ENCODE measurements at regions not wholly inside any gene's neighbourhood (a gene's known extent, or its start where the extent isn't known, plus 50 kb on each side); places are given as distances from the start of the nearest gene placed in this dataset.

DNA sequence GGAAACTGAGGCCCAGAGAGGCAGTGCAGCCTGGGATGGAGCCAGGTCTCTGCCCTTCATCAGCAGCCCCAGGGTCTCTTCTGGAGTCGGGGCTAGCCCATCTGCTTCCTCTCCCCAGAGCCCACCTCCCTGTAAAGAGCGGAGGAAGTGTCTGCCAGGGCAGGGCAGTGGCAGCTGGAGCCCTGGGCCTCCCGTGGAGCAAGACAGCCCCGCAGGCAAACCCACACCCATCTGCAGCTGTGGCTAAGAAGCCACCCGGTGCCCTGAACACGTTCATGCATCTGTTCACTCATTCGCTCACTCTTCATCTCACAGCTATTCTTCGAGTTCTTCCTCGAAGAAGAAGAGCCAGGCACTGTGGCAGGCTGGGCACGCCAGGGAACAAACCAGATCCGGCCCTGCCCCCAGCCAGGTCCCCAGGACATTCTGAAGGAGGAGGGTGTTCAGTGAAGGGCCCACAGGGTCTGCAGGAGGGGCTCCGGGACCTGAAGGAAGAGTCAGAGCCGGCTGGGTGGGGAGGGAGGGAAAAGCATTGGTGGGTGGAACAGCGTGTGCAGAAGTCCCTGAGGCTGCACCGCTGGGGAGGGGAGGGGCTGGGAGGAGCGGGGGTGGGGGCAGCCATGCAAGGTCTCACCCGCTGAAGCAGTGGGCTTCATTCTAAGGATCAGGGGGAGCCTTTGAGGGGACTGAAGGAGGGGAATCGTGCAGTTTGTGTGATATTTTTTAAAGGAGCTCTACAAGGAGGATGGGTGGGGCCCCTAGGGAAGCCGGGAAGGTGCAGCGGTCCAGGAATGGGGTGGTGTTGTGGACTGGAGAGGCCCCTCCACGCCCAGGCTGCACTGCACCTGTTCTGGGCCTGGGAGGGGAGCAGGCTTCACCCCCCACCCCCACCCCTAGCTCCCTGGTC, 99.1 kb downstream of the UNCX start:
- WGBS (ENCODE audit: extremely low coverage, insufficient coverage, insufficient read length) = no CpG with 5 or more reads among the region's 21 CpGs
- Histone ChIP-seq H4K8ac (ENCODE audit: low read depth, low read length) (no peak overlapping the region), H3K23ac (ENCODE audit: low read length) (no peak overlapping the region), H3K79me2 (ENCODE audit: control insufficient read depth, insufficient read depth, low read length, poor library complexity) (no peaks in the 10 kb centered on the region), H3K9ac (ENCODE audit: low read length) (no peak overlapping the region), H3K4me1 (ENCODE audit: control insufficient read depth in 1 of 2, insufficient read depth in 2 of 2, low read length in 2 of 2) (no peaks in the 10 kb centered on the region), H3K18ac (ENCODE audit: low read length) (no peak overlapping the region), H3K14ac (ENCODE audit: low read length) (no peak overlapping the region), H3K36me3 (ENCODE audit: control insufficient read depth in 1 of 2, insufficient read depth in 2 of 2, low read length in 2 of 2) (no peaks in the 10 kb centered on the region), H2BK5ac (ENCODE audit: low read depth, low read length, poor library complexity) (no peak overlapping the region), H3K4me2 (ENCODE audit: low read length) (no peak overlapping the region), H2AK5ac (ENCODE audit: low read length) (no peak overlapping the region), H4K91ac (ENCODE audit: low read depth, low read length) (no peak overlapping the region), H2AFZ (ENCODE audit: insufficient read depth, low read length, poor library complexity) (no peak overlapping the region), H3K79me1 (ENCODE audit: low read length) (no peaks in the 10 kb centered on the region), H2BK120ac (ENCODE audit: insufficient read depth, low read length, poor library complexity) (no peak overlapping the region), H3K4me3 (ENCODE audit: low read depth, low read length) (no peak overlapping the region), H3K27ac (ENCODE audit: low read depth, low read length) (no peak overlapping the region), H3K4ac (ENCODE audit: low read depth, low read length) (no peak overlapping the region), H2BK12ac (ENCODE audit: low read length) (no peak overlapping the region), H3K27me3 (ENCODE audit: insufficient read depth, low read length) (no peaks in the 10 kb centered on the region), H3K9me3 (ENCODE audit: insufficient read depth, low read depth, low read length) (no peaks in the 10 kb centered on the region), H4K12ac (ENCODE audit: low read depth, low read length) (no peak overlapping the region)
- no peak for DNase-seq

GRCh38 chr7:1336509-1336908, 103.8 kb downstream of the UNCX start:
- Histone ChIP-seq H3K18ac (ENCODE audit: low read length) (no peak overlapping the region), H3K4me3 (ENCODE audit: low read depth, low read length) (no peak overlapping the region), H2AFZ (ENCODE audit: insufficient read depth, low read length, poor library complexity) (no peak overlapping the region), H3K14ac (ENCODE audit: low read length) (no peak overlapping the region), H4K8ac (ENCODE audit: low read depth, low read length) (no peak overlapping the region), H2BK5ac (ENCODE audit: low read depth, low read length, poor library complexity) (no peak overlapping the region), H2BK12ac (ENCODE audit: low read length) (no peak overlapping the region), H3K9ac (ENCODE audit: low read length) (no peak overlapping the region), H3K4me2 (ENCODE audit: low read length) (no peak overlapping the region), H3K27me3 (ENCODE audit: insufficient read depth, low read length) (no peaks in the 10 kb centered on the region), H3K79me2 (ENCODE audit: control insufficient read depth, insufficient read depth, low read length, poor library complexity) (no peaks in the 10 kb centered on the region), H3K4ac (ENCODE audit: low read depth, low read length) (no peak overlapping the region), H2AK5ac (ENCODE audit: low read length) (no peak overlapping the region), H2BK120ac (ENCODE audit: insufficient read depth, low read length, poor library complexity) (no peak overlapping the region), H3K9me3 (ENCODE audit: insufficient read depth, low read depth, low read length) (peaks cover 4% of the 10 kb centered on the region), H4K91ac (ENCODE audit: low read depth, low read length) (no peak overlapping the region), H3K4me1 (ENCODE audit: control insufficient read depth in 1 of 2, insufficient read depth in 2 of 2, low read length in 2 of 2) (no peaks in the 10 kb centered on the region), H3K23ac (ENCODE audit: low read length) (no peak overlapping the region), H3K27ac (ENCODE audit: low read depth, low read length) (no peak overlapping the region), H3K79me1 (ENCODE audit: low read length) (no peaks in the 10 kb centered on the region), H4K12ac (ENCODE audit: low read depth, low read length) (no peak overlapping the region), H3K36me3 (ENCODE audit: control insufficient read depth in 1 of 2, insufficient read depth in 2 of 2, low read length in 2 of 2) (no peaks in the 10 kb centered on the region)
- no CpG with 5 or more reads among the region's 3 CpGs for WGBS (ENCODE audit: extremely low coverage, insufficient coverage, insufficient read length)
- no peak for DNase-seq

DNA sequence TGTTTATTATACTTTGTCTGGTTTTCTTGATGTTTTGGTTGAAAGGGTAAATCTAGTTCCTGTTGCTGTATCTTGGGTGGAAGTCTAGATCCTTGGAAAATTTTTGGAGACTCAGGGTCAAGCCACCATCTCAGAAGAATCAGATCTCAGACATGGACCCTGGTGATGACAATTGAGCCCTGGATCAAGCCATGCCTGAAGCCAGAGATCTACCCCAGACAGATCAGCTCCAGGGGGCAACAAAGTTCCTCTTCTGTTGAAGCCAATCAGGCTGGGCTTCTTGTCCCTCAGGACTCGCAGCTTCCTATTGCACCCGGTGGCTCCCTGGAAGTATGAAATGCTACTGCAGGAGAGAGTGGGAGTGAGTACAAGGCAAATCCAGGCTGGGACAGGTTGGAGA, 106.9 kb downstream of the UNCX start:
- no peak overlapping the region for H4K91ac ChIP-seq (ENCODE audit: low read depth, low read length)
- no CpG with 5 or more reads among the region's 2 CpGs for WGBS (ENCODE audit: extremely low coverage, insufficient coverage, insufficient read length)
- H3K14ac ChIP-seq (ENCODE audit: low read length) = no peak overlapping the region
- H3K4me2 ChIP-seq (ENCODE audit: low read length) = no peak overlapping the region
- H4K8ac ChIP-seq (ENCODE audit: low read depth, low read length) = no peak overlapping the region
- H3K79me2 ChIP-seq (ENCODE audit: control insufficient read depth, insufficient read depth, low read length, poor library complexity) = no peaks in the 10 kb centered on the region
- H3K27ac ChIP-seq (ENCODE audit: low read depth, low read length) = no peak overlapping the region
- H2BK120ac ChIP-seq (ENCODE audit: insufficient read depth, low read length, poor library complexity) = no peak overlapping the region
- H3K4me3 ChIP-seq (ENCODE audit: low read depth, low read length) = no peak overlapping the region
- H2BK5ac ChIP-seq (ENCODE audit: low read depth, low read length, poor library complexity) = no peak overlapping the region
- H2AK5ac ChIP-seq (ENCODE audit: low read length) = no peak overlapping the region
- no peak overlapping the region for H3K23ac ChIP-seq (ENCODE audit: low read length)
- no peaks in the 10 kb centered on the region for H3K79me1 ChIP-seq (ENCODE audit: low read length)
- no peak overlapping the region for H2AFZ ChIP-seq (ENCODE audit: insufficient read depth, low read length, poor library complexity)
- no peak for DNase-seq
- no peak overlapping the region for H3K4ac ChIP-seq (ENCODE audit: low read depth, low read length)
- no peak overlapping the region for H4K12ac ChIP-seq (ENCODE audit: low read depth, low read length)
- H3K18ac ChIP-seq (ENCODE audit: low read length) = no peak overlapping the region
- no peak overlapping the region for H2BK12ac ChIP-seq (ENCODE audit: low read length)
- no peaks in the 10 kb centered on the region for H3K27me3 ChIP-seq (ENCODE audit: insufficient read depth, low read length)
- peaks cover 6% of the 10 kb centered on the region for H3K9me3 ChIP-seq (ENCODE audit: insufficient read depth, low read depth, low read length)
- no peak overlapping the region for H3K9ac ChIP-seq (ENCODE audit: low read length)
- H3K36me3 ChIP-seq (ENCODE audit: control insufficient read depth in 1 of 2, insufficient read depth in 2 of 2, low read length in 2 of 2) = no peaks in the 10 kb centered on the region
- no peaks in the 10 kb centered on the region for H3K4me1 ChIP-seq (ENCODE audit: control insufficient read depth in 1 of 2, insufficient read depth in 2 of 2, low read length in 2 of 2)

DNA sequence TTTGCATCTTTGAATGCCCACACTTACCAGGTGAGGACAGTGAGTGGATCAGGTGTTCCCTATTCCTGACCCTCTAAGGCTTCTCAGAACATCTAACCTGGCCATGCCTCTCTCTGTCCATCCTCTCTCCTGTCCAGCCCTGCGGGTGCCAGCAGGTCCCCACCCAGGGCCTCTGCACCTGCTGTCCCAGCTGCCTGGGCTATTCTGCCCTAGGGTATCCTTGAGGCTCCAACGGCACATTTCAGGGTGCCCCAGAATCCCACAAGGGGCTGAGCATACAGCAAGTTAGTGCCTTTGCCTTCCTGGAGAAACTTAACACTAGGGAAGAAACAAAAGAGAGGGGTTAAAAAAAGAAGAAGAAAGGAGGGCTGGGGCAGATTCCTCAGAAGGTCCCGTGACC, 107.4 kb downstream of the UNCX start:
- no peak overlapping the region for H2AK5ac ChIP-seq (ENCODE audit: low read length)
- H3K14ac ChIP-seq (ENCODE audit: low read length) = no peak overlapping the region
- peak in 1 of 2 donors; percentile 26 for DNase-seq
- no CpG with 5 or more reads among the region's 3 CpGs for WGBS (ENCODE audit: extremely low coverage, insufficient coverage, insufficient read length)
- no peak overlapping the region for H2BK5ac ChIP-seq (ENCODE audit: low read depth, low read length, poor library complexity)
- no peak overlapping the region for H2BK120ac ChIP-seq (ENCODE audit: insufficient read depth, low read length, poor library complexity)
- H3K9ac ChIP-seq (ENCODE audit: low read length) = no peak overlapping the region
- H3K9me3 ChIP-seq (ENCODE audit: insufficient read depth, low read depth, low read length) = peaks cover 6% of the 10 kb centered on the region
- H3K27me3 ChIP-seq (ENCODE audit: insufficient read depth, low read length) = no peaks in the 10 kb centered on the region
- no peak overlapping the region for H4K91ac ChIP-seq (ENCODE audit: low read depth, low read length)
- no peak overlapping the region for H2AFZ ChIP-seq (ENCODE audit: insufficient read depth, low read length, poor library complexity)
- no peak overlapping the region for H2BK12ac ChIP-seq (ENCODE audit: low read length)
- H4K8ac ChIP-seq (ENCODE audit: low read depth, low read length) = no peak overlapping the region
- no peak overlapping the region for H3K18ac ChIP-seq (ENCODE audit: low read length)
- no peak overlapping the region for H3K23ac ChIP-seq (ENCODE audit: low read length)
- no peak overlapping the region for H3K4ac ChIP-seq (ENCODE audit: low read depth, low read length)
- no peak overlapping the region for H4K12ac ChIP-seq (ENCODE audit: low read depth, low read length)
- H3K27ac ChIP-seq (ENCODE audit: low read depth, low read length) = no peak overlapping the region
- H3K36me3 ChIP-seq (ENCODE audit: control insufficient read depth in 1 of 2, insufficient read depth in 2 of 2, low read length in 2 of 2) = no peaks in the 10 kb centered on the region
- no peaks in the 10 kb centered on the region for H3K79me1 ChIP-seq (ENCODE audit: low read length)
- no peak overlapping the region for H3K4me3 ChIP-seq (ENCODE audit: low read depth, low read length)
- no peak overlapping the region for H3K4me2 ChIP-seq (ENCODE audit: low read length)
- H3K79me2 ChIP-seq (ENCODE audit: control insufficient read depth, insufficient read depth, low read length, poor library complexity) = no peaks in the 10 kb centered on the region
- no peaks in the 10 kb centered on the region for H3K4me1 ChIP-seq (ENCODE audit: control insufficient read depth in 1 of 2, insufficient read depth in 2 of 2, low read length in 2 of 2)

Data from trophoblast cell (in vitro differentiated cells and primary cell).